ENCODE measurements at regions not wholly inside any gene's neighbourhood (a gene's known extent, or its start where the extent isn't known, plus 50 kb on each side); places are given as distances from the start of the nearest gene placed in this dataset.

- TF ChIP-seq POLR2AphosphoS5 (IDR thresholded peaks at IDR 0.05) (no peak), POLR2A (IDR thresholded peaks at IDR 0.05) (no peak), EP300 (IDR thresholded peaks at IDR 0.05) (no peak)
- TF ChIP-seq, protein P1, sequence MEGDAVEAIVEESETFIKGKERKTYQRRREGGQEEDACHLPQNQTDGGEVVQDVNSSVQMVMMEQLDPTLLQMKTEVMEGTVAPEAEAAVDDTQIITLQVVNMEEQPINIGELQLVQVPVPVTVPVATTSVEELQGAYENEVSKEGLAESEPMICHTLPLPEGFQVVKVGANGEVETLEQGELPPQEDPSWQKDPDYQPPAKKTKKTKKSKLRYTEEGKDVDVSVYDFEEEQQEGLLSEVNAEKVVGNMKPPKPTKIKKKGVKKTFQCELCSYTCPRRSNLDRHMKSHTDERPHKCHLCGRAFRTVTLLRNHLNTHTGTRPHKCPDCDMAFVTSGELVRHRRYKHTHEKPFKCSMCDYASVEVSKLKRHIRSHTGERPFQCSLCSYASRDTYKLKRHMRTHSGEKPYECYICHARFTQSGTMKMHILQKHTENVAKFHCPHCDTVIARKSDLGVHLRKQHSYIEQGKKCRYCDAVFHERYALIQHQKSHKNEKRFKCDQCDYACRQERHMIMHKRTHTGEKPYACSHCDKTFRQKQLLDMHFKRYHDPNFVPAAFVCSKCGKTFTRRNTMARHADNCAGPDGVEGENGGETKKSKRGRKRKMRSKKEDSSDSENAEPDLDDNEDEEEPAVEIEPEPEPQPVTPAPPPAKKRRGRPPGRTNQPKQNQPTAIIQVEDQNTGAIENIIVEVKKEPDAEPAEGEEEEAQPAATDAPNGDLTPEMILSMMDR (IDR thresholded peaks at IDR 0.05), result no peak
- 2% methylated on average over 22 to 52 of the region's 58 CpGs for WGBS, 2 donors
- Histone ChIP-seq H3K27me3 (peaks cover 0 to 5% (median 2%) of the 10 kb centered on the region in 4 donors), H3K9me3 (no peaks in the 10 kb centered on the region), H3K36me3 (no peaks in the 10 kb centered on the region), H3K4me1 (peaks cover 4 to 17% (median 8%) of the 10 kb centered on the region in 4 donors), H3K27ac (no peak overlapping the region), H3K4me3 (peak overlapping the region in 3 of 4 donors; percentile 28 to 37 (median 37))
- ATAC-seq (ENCODE audit: low FRiP score in 2 of 2) (peak in 1 of 2 donors; percentile 40), DNase-seq (peak in 1 of 2 donors; percentile 81)
These were observed 71.9 kb upstream of the GRAMD1B start for GRCh38 chr11:123357990-123358827.

GRCh38 chr11:123357353-123357989, 72.6 kb upstream of the GRAMD1B start:
- TF ChIP-seq POLR2AphosphoS5 (IDR thresholded peaks at IDR 0.05) (no peak), POLR2A (IDR thresholded peaks at IDR 0.05) (no peak), EP300 (IDR thresholded peaks at IDR 0.05) (no peak)
- TF ChIP-seq, protein P1 (IDR thresholded peaks at IDR 0.05), result no peak
- no peak for DNase-seq
- Histone ChIP-seq H3K27ac (no peak overlapping the region), H3K4me1 (peaks cover 4 to 12% (median 6%) of the 10 kb centered on the region in 4 donors), H3K4me3 (peak overlapping the region in 1 of 4 donors; percentile 37), H3K27me3 (peaks cover 0 to 5% (median 2%) of the 10 kb centered on the region in 4 donors), H3K36me3 (no peaks in the 10 kb centered on the region), H3K9me3 (no peaks in the 10 kb centered on the region)
- 48 to 55% methylated on average over 9 of the region's 9 CpGs for WGBS, 2 donors
- ATAC-seq (ENCODE audit: low FRiP score in 2 of 2), result no peak

DNA sequence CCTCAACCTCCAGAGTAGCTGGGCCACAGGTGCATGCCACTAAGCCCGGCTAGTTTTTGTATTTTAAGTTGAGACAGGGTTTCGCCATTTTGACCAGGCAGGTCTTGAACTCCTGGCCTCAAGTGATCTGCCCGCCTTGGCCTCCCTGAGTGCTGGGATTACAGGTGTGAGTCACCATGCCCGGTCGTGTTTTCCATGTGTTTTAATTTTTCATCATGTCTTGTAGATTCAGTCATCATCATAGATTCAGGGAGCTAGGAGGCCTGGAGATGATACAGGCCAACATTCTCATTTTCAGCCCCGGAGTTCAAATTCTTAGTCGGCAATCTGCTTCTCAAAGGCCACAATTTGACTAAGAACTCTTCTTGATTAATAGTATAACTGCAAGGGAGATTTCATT, 73.5 kb upstream of the GRAMD1B start:
- TF ChIP-seq EP300 (IDR thresholded peaks at IDR 0.05) (no peak), POLR2AphosphoS5 (IDR thresholded peaks at IDR 0.05) (no peak)
- Histone ChIP-seq H3K4me1 (peaks cover 4 to 12% (median 6%) of the 10 kb centered on the region in 4 donors), H3K9me3 (no peaks in the 10 kb centered on the region), H3K36me3 (no peaks in the 10 kb centered on the region), H3K27me3 (peaks cover 0 to 5% (median 2%) of the 10 kb centered on the region in 4 donors), H3K4me3 (no peak overlapping the region), H3K27ac (no peak overlapping the region)
- 86 to 91% methylated on average over 7 of the region's 7 CpGs for WGBS, 2 donors
- DNase-seq (no peak), ATAC-seq (ENCODE audit: low FRiP score in 2 of 2) (no peak)

- H3K4me3 ChIP-seq, result no peak overlapping the region
- no peaks in the 10 kb centered on the region for H3K36me3 ChIP-seq
- no peaks in the 10 kb centered on the region for H3K9me3 ChIP-seq
- WGBS, 2 donors, result 85 to 94% methylated on average over 2 of the region's 2 CpGs
- peaks cover 4 to 12% (median 6%) of the 10 kb centered on the region in 4 donors for H3K4me1 ChIP-seq
- no peak for DNase-seq
- H3K27me3 ChIP-seq, result peaks cover 0 to 5% (median 2%) of the 10 kb centered on the region in 4 donors
- TF ChIP-seq POLR2AphosphoS5 (IDR thresholded peaks at IDR 0.05), result no peak
- no peak for ATAC-seq (ENCODE audit: low FRiP score in 2 of 2)
- no peak overlapping the region for H3K27ac ChIP-seq
These were observed 75.6 kb upstream of the GRAMD1B start for GRCh38 chr11:123354371-123354975.

DNA sequence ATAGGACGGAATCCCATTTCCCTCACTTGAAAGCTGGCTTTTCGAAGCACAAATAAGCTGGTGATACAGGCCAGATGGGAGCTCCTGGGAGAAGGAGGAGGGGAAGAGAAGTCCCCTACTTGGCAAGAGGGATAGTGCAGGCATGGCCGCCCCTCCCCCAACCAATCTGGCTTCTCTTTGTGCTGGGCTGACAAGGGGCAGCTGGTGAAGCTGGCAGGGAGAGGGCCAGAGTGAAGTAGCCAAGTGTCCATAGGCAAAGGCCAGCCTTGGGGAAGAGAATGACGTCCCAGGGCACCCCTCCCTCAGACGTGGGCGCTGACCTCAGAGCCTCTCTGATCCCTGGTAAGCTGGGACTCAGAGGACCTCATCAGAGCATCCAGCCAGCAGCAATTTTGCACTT, 78.7 kb upstream of the GRAMD1B start:
- no peak for DNase-seq
- WGBS, 2 donors, result 72 to 79% methylated on average over 3 to 6 of the region's 6 CpGs
- H3K36me3 ChIP-seq, result no peaks in the 10 kb centered on the region
- no peak overlapping the region for H3K27ac ChIP-seq
- no peak overlapping the region for H3K4me3 ChIP-seq
- no peak for TF ChIP-seq POLR2AphosphoS5 (IDR thresholded peaks at IDR 0.05)
- H3K27me3 ChIP-seq, result no peaks in the 10 kb centered on the region
- no peaks in the 10 kb centered on the region for H3K9me3 ChIP-seq
- ATAC-seq (ENCODE audit: low FRiP score in 2 of 2), result no peak
- H3K4me1 ChIP-seq, result no peaks in the 10 kb centered on the region

DNA sequence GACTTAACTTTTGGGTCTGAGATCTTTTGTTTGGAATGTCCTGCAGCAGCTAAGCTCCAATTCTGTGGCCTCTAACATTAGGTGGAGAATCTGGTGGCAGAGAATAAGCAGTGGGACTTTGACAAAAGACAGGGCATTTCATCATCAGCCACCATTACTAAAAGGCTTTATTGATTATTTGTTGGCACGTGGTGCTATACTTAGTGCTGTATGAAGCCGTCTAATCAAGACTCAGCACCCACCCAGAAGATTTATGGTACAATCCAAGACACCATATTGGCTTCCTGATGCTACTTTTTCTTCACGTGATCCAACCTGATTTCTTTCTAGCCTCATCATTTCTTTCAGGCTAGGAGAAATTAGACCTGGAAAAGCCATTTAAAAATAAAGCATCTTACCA, 80.7 kb upstream of the GRAMD1B start:
- WGBS, 2 donors, result 86 to 92% methylated on average over 3 of the region's 3 CpGs
- Histone ChIP-seq H3K4me1 (no peaks in the 10 kb centered on the region), H3K36me3 (no peaks in the 10 kb centered on the region), H3K4me3 (no peak overlapping the region), H3K27me3 (no peaks in the 10 kb centered on the region), H3K27ac (no peak overlapping the region), H3K9me3 (no peaks in the 10 kb centered on the region)
- no peak for DNase-seq
- no peak for TF ChIP-seq POLR2AphosphoS5 (IDR thresholded peaks at IDR 0.05)
- TF ChIP-seq, protein P1 (IDR thresholded peaks at IDR 0.05), result no peak
- no peak for TF ChIP-seq POLR2A (IDR thresholded peaks at IDR 0.05)
- no peak for ATAC-seq (ENCODE audit: low FRiP score in 2 of 2)

Measured in upper lobe of left lung (tissue), 6 donors.